ENCODE measurements at regions not wholly inside any gene's neighbourhood (a gene's known extent, or its start where the extent isn't known, plus 50 kb on each side); places are given as distances from the start of the nearest gene placed in this dataset.
"Not testable (repeated sequence)": the region's sequence is repeated elsewhere in the genome, so short reads cannot be mapped to it uniquely, and the experiment has no call there.

DNA sequence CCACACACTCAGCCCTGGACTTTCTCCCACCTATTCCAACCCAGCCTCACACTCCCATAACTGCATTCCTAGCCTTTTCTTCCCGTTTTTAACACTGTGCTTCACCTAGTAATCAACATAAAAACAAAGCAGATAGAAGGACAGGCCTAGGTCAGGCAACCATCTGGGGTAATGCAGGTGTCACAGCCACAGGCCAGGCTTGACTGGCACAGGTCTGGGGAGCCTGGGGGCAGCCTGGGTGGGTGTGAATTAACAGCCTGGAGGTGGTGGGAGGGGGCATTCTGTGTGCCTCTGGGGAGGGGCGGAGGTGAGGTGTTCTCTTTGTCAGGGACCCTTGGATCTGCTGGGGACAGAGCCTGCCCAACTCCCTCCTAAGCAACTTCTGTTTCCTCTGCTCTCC is 332.6 kb downstream of the BCL2L11 start:
- not testable (repeated sequence) for FAIRE-seq

DNA sequence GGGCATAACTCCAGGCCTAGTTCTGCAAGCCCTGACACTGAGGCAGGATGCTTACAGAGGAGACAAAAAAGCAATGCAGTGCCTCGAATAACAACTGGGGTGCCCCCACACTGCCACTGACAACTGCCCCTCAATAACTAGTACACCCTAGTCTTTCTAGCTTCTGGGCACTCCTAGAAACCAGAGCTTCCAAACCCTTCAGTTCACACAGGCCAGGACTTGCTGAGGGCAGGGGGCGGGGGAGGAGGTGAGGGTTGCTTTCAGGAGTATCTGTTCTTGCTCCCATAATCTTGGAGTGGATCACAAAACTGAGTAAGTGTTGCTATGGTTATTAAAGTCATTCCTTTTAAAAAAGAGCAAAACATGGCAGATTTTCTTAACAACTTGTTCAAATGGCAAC is 333.1 kb downstream of the BCL2L11 start:
- FAIRE-seq = not testable (repeated sequence)

DNA sequence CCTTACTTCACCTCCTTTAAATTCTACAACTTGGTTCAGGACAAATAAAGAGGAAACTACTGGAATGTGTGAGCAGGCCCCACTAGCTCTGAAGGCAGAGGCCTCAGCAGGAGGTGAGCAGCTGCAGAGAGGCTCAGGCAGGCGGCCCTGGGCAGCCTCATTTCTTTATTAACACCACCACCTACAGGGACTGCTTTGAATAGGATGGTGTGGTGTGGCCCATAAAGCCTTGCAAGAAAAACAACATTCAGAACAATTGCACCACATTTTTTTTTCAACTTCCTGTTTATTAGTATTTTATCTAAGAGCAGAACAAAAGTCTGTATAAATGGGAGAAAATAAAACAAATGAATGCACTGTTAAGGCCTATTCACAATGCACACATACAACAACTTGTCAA is 333.7 kb downstream of the BCL2L11 start:
- FAIRE-seq = not testable (repeated sequence)

DNA sequence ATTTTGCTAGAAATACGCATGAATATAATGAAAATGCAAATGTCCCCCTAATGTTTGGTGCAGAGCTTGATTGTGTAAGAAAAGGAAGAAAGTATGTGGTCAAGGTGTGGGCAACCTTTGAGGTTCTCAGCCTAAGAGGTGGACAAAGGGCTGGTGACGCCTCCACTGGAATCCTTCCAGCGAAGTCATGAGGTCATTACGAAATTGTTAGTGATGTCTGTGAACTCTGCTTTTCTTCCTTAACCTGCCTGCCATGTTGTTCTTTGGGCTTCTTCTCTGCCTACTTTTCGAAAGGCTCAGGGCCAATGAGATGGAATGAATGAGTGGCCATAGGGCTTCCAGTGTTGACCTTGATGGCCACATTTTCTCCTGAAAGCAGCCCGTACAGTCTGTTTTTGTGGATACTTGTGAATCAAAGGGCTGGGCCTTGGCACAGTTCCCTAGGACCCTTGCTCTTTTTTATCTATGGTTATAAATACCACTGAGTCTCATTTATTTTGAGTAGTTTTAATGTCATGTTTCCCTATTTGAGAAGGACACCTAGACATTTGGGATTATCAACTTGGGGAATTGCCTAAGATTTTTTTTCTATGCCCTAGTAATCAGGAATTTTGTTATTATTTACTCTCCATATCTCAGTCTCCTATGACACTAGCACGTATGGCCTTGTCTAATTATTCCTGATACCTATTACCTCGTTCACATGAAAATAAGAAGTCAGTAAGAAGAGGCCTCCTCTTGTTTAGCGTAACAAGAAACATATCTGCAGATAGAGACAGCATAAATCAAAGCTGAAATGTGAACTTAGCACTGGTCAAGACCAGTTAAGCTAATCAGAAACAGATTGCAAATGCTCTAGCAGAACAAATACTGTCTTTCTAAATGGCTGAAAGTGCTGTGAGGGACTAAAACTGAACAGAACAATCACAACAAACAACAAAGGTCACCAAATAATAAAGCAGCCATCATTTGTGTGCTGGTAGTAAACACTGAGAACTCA is 334.6 kb downstream of the BCL2L11 start:
- not testable (repeated sequence) for FAIRE-seq

DNA sequence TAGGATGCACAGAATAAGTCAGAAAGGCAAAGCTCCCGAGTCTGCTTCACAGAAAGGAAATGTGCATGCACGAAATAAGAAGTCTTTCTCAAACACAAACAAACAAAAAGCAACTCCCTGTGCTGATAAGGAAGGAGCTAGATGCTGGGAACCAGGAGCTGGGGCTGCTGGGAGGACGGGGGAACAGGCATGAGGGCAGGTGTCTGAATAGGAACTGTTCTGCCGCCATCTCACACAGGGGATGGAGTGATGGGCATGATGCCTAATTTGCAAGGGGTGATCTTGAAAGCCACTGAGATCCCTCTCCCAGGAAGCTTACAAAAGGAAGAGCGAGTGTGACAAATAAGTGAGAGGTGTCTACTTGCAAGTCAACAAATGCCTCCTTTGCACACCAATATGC is 336.5 kb downstream of the BCL2L11 start:
- FAIRE-seq = not testable (repeated sequence)

DNA sequence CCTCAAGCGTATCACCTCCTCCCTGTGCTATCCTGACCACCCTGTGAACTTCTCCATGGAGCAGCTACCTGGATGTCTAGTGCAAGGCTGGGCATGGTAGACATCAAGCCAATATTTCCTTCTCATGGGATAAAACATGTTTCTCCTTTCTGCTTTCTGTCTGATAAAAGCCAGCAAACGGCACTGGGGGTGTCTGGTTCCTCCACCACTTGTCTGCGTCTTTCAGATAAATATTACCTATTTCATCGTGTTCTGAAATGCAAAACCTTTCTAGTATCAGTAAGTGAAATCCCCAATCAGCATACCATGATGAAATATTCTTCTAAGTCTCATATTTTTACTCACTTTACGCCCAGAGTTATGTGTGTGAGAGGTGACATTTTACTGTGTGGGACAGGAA is 340.2 kb downstream of the BCL2L11 start:
- not testable (repeated sequence) for FAIRE-seq

DNA sequence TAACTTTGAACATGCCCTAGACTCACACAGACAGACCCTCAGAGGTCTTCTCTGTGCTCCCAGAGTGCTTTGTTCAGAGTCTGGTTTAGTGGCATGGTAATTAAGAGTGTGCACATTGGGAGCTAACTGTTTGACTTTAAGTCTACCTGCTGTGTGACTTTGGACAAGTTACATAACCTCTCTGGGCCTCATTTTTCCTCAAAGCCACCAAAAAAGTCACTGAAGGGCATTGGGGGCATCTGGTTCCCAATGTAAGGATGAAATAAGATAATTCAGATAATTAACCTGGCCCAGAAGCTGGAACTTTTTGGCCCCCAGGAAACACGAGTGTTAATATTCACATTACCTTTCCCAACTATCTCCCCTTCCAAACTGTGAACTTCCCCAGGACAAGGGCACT is 341.1 kb downstream of the BCL2L11 start:
- FAIRE-seq = not testable (repeated sequence)

DNA sequence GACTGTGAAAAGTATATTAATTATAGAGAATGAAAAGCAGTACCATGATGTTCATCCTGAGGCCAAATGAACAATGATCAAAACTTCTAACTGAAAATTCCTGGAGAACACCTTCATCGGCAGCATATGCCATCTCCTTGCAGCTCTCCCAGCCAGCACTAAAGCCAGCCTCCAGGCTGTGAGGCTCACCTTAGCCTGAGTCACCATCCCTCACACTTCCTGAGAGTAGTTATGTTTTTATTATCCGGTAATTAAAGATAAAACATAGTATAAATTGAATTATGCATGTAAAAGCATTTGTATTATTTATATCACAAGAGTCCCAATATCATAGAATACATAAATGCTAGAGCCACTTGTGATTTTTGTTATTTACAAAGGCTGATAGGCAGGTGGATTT is 341.9 kb downstream of the BCL2L11 start:
- not testable (repeated sequence) for FAIRE-seq

DNA sequence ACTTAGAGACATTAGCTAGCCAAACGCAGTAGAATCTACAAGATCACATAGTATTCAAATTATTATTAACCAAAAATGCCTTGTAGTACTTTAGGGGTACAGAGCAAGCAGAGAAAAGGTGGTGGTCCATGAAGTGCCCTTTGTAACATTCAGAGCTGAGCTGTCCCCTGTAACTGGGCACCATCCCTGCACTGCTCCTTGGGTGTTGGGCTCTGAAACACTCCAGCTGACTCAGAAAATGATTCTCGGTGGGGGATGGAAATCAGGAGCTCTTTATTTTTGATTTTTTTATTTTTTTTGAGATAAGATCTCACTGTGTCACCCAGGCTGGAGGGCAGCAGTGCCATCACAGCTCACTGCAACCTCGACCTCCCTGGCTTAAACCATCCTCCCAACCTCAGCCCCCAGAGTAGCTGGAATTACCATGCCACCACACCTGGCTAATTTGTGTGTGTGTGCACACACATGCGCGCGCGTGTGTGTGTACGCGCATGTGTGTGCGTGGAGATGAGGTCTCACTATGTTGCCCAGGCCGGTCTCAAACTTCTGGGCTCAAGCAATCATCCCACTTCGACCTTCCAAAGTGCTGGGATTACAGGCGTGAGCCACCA is 342.6 kb downstream of the BCL2L11 start:
- not testable (repeated sequence) for FAIRE-seq

DNA sequence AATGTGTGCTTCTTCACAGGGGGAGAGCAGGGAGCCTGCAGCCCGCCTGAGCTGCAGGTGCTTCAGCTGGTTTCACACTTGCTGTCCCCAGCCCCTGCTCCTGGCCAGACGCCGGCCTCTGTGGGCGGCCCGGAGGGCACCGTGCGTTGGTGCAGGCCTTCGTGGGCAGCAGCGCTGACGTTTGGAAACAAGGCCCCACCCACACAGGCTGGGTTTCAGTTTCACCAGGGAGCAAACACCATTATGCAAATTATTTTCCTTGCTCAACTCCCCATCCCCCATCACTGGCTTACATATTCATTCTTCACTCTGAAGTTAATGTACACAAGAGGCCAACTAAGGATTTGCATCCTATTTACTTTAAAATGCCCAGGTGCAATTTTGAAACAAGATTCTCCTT is 343.2 kb downstream of the BCL2L11 start:
- not testable (repeated sequence) for FAIRE-seq

DNA sequence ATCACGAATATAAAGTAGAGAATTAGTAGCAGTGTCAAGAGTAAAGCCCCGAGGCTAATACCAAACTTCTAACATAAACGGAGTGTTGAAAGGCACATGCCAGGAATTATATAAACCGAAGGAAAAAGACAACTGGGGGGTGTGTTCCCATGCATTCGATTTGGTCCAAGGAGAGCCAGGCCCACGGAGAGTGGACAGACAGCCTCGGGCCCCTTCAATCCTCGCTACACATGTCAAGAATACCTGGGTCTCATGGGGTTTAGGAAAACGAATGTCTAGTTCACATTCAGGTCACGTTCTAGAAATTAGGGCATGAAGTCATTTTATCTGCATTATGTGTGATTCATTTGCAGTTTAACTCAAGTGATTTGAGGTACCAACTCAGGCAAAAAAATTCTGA is 343.7 kb downstream of the BCL2L11 start:
- not testable (repeated sequence) for FAIRE-seq

DNA sequence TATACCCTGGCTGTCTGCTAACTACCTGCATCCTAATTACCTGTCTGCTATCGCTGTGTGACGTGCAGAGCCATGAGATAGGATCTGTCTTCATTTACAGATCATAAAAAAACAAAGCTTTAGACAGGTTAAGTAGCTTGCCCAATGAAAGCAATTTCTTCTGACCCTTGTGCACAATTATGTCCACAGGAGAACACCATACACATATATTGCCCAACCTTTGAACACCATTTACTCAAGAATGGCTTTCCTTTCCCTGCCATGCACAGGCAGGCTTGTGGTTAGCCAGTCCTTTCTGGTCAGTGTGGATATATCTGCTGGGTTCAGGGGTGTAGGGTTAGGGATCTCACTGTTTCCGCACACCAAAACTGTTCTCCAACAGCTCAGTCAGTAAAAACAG is 344.8 kb downstream of the BCL2L11 start:
- FAIRE-seq = not testable (repeated sequence)

DNA sequence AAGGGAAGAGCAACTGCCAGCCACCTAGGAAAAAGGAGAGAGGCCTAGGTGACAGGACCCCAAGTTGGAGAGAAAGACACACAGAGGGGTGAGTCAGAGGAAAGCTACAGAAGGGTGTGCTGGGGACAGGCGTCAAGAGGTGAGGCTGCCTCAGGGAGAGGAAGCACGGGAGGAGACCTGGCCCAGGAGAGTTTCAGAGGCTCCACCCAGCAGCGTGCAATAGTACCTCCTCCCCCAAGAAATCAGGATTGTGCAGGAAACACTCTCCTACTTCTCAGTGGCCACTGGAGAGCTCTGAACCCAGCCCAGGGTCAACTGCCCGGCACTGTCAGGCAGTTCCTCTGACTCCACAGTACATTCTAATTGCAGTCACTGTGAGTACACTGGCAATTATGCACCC is 346.0 kb downstream of the BCL2L11 start:
- FAIRE-seq = not testable (repeated sequence)

DNA sequence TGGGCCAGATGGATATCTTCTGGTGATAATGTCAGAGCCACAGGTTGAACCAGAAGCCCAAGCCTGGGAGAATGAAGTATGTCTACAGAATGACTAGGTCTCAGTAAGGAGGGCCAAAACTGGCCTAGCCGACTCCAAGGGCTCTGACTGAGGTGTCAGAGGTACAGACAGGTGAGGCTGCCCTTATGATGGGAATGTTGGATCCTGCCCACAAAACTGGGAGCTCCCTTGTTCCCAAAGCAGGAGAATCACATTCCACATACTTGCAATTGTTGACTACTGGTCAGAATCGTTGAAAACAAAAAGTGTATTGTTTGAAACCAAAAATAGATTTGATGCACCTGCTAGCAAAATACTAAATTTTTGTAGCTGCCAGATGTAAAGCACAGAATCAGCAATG is 350.2 kb downstream of the BCL2L11 start:
- not testable (repeated sequence) for FAIRE-seq

DNA sequence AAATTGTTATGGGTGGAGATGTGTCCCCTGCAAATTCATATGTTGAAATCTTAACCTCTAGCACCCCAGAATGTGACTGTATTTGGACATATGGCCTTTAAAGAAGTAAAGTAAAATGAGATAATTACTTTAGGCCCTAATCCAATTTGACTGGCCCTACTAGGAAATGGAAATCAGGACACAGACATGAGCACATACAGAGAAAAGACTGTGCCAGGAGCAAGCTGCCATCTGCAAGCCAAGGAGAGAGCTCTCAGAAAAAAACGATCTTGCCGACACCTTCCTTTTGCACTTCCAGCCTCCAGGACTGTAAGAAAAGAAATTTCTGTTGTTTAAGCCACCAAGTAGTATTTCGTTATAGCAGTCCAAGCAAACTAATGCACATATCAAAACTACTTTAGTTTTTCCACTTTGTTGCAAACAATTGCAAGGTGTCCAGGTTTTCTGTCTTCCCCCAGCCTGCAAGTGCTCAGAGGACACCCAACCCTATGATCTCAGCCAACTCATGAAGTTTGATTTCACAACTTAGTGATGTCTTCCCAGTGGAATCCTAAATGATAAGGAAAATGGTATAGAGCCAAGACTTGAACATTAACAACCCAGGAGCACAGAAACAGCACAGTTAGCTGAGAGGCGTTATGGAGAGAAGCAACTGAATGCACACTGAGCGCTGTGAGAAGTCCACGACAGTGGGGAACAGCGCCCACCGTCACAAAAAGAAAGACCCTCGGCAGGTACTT is 351.2 kb downstream of the BCL2L11 start:
- FAIRE-seq = not testable (repeated sequence)

DNA sequence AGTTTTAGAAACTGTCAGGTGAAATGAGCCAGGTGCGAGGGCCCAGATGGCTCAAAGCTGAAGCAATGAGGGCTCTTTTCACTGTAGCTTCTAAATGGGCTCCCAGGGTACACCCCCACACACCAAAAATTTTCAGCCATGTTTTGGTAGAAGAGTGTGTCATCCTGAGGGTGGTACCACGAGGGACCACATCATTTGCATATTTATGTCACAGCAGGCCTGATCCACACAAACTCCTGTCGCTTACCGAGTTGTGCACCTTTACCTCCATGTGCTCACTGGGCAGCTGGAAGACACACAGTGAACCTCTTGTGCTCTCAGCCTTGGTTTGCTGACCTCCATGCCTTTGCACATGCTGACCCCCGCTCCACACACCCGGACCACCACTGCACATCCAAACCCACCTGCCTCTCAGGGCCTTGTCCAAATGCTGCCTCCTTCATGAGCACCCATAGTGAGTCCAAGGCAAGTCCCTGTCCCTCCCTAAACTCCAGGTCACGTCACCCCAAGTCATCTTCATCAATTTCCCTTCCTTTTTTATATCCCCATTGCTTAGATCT is 352.2 kb downstream of the BCL2L11 start:
- FAIRE-seq = not testable (repeated sequence)

DNA sequence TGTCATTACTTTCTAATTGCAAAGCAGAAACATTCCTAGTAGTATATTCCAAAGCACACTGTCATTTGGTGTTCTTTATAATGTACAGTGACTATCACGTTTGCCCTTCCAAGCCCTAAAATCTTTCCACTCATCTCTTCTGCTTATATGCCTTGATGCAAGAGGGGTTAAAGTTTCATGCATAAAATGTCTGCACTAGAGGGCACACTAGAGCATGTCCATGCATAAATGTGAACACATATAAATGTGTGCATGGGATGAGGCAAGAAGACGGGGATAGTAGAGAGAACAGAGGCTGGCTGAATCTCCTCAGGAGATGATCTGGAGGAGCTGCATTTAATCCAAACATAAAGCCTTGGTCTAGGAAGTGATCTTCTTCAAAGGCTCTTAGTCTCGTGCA is 352.8 kb downstream of the BCL2L11 start:
- FAIRE-seq = not testable (repeated sequence)

DNA sequence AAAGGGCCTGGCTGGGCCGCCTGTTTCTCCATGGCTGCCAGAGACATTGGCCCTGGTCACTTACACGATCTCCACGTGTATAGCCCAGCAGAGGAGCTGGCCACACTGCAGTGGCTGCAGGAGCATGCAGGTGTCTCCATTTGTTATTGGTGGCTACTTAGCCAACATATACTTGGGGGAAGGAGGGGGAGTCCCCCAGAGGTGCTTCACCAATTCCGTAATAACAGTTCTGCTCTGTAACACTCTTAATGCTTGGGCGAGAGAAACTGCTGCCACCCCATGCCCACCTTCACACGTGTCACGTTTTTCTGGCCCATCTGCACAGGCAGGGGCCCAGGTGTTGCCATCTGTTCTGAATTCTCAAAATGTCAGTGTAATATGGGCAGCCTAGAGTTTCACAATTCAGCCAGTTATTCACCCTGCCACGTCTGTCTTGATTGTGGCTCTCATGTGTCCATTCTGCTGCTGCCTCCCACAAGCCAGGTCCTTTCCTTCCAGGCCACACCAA is 353.5 kb downstream of the BCL2L11 start:
- FAIRE-seq = not testable (repeated sequence)

DNA sequence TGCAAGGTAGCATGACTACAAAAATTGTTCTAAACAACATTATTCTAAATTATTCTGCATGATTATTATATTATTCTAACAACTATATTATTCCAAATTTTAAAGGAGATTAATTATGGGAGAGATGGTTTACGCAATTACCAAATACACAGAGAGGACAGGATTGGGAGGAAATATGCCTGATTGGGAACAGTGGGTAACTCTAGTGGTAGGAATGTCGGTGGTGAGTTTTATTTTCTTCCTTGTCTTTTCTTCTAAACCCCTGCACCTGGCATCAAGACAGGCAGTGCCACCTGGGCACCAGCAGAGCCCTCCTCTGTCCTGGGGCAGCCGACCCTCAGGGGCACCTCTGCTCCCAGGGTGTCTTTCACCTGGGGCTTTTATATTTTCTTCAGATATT is 357.6 kb downstream of the BCL2L11 start:
- FAIRE-seq = not testable (repeated sequence)

DNA sequence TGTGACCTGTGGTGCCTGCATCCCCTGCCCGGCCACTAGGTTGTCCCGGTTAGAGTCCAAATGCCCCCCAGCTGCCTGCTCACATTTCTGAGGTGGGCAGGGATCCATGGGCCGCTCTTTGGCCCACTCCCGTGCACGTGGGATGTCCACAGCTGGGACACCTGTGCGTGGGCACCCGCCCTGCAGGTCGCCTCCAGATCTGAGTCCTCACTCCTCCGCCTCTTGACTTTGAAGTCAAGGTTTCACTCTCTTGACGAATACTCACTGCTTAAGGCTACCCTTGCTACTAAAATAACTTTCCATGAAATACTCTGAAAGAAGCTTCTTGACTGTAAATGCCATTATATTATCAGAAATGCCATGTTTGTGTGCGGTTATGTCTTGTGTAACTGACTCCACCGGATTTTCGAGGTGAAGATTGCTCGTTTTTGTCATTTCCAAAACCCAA is 358.2 kb downstream of the BCL2L11 start:
- not testable (repeated sequence) for FAIRE-seq

DNA sequence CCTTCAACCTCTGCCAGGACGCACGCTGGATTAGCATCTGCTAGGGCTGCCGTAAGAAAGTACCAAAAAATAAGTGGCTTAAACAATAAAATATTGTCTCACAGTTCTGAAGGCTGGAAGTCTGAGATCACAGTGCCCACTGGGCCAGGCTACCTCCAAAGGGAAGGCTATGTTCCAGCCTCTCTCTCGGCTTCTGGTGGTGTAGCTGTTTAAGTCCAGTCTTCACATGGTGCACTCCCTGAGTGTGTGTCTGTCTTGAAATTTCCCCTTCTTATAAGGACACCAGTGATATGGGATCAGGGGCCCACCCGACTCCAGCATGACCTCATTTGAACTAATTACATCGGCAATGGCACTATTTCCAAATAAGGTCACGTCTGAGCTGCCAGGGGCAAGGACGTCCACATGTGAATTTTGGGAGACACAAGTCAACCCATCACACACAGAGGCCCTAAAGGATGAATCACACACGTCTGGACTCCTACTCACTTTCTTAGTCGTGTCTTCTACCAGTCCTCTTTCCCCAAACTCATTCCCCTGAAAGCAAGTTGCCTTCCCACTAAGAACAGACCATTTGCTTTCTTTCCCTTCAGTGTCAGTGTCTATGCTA is 359.4 kb downstream of the BCL2L11 start:
- not testable (repeated sequence) for FAIRE-seq

DNA sequence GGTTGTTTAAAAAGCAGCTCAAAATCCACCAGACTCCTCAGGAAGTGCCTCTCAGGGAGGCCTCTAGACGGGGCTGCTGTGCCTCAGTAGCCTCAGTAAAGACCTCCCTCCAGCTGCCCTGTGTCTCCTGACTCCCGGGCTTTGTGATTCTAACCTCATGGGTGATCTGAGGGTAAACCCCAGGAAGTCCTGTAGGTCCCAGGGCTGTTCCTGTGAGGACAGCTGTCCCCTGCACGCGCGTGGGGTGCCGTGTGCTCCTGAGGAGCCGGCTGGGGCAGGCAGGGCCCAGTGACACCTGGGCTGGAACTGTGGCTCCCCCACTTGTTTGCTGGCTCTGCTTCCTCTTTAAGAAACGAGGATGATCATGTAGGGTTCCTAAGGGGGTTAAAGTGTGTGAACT is 359.9 kb downstream of the BCL2L11 start:
- not testable (repeated sequence) for FAIRE-seq

Data from A204.1 (cell line).